B cell (primary cell): ENCODE measurements at regions not wholly inside any gene's neighbourhood (a gene's known extent, or its start where the extent isn't known, plus 50 kb on each side); places are given as distances from the start of the nearest gene placed in this dataset.

Experiments
- EZH2 ChIP-seq: IDR thresholded peaks from 2 replicates; pipeline ENCODE4 v1.6.1; 2012; ENCODE audit warnings: borderline replicate concordance, low read depth, mild to moderate bottlenecking, moderate library complexity, low read length; ENCODE audit not compliant: insufficient read depth, poor library complexity, severe bottlenecking
- TF ChIP-seq, protein P1 (sequence below): fragments of 200-600 bp; IDR thresholded peaks from one replicate; pipeline ENCODE4 v1.8.0; 2022; ENCODE audit warnings: antibody characterized with exemption, mild to moderate bottlenecking

DNA sequence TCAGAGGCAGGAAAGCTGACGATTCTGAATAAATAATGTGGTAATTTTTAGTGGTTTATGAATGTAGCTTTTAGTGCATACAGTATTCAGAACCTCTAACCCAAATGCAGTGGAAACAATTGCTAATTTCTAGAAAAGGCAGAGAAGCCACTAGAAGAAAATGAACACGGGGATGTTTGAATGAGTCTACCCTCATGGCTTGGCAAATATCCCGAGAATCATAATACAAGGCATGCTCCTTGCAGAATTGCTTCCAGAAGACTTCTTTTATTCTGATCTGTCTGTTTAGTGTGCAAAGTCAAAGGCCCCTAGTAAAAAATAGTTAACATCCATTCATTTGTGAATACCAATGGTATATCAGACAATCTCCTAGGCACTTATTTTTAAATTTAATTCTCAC lies 246.8 kb downstream of the LMO4 start:
- TF ChIP-seq, protein P1, sequence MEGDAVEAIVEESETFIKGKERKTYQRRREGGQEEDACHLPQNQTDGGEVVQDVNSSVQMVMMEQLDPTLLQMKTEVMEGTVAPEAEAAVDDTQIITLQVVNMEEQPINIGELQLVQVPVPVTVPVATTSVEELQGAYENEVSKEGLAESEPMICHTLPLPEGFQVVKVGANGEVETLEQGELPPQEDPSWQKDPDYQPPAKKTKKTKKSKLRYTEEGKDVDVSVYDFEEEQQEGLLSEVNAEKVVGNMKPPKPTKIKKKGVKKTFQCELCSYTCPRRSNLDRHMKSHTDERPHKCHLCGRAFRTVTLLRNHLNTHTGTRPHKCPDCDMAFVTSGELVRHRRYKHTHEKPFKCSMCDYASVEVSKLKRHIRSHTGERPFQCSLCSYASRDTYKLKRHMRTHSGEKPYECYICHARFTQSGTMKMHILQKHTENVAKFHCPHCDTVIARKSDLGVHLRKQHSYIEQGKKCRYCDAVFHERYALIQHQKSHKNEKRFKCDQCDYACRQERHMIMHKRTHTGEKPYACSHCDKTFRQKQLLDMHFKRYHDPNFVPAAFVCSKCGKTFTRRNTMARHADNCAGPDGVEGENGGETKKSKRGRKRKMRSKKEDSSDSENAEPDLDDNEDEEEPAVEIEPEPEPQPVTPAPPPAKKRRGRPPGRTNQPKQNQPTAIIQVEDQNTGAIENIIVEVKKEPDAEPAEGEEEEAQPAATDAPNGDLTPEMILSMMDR: no peak
- no peak for TF ChIP-seq EZH2
